DMS114 treated with DMSO at 0.1 percent for 48 hours (cell line): ENCODE measurements at regions not wholly inside any gene's neighbourhood (a gene's known extent, or its start where the extent isn't known, plus 50 kb on each side); places are given as distances from the start of the nearest gene placed in this dataset.

Experiments
- DNase-seq: peaks from one replicate; lab custom pipeline; 2025; ENCODE audit not compliant: unreplicated experiment; lab: John Stamatoyannopoulos, UW

DNA sequence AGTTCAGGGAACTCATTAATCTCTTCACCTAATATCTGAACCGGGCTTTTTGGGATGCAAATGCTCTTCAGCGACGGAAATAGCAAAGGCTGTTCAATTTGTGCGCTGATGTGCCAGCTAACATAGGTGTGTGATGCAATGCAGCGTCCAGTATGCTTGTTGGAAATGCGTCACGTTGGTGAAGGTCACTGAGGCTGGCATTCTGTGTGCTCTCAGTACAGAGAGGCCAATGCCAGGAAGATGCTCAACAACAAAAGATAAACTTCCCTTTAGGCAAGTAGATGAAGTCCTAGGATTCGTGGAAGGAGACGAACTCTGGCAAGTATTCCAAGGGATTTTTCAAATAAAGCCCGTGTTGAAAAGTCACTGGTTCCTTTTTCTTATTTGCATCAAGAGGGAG is 649.5 kb upstream of the MKI67 start:
- no peak for DNase-seq

DNA sequence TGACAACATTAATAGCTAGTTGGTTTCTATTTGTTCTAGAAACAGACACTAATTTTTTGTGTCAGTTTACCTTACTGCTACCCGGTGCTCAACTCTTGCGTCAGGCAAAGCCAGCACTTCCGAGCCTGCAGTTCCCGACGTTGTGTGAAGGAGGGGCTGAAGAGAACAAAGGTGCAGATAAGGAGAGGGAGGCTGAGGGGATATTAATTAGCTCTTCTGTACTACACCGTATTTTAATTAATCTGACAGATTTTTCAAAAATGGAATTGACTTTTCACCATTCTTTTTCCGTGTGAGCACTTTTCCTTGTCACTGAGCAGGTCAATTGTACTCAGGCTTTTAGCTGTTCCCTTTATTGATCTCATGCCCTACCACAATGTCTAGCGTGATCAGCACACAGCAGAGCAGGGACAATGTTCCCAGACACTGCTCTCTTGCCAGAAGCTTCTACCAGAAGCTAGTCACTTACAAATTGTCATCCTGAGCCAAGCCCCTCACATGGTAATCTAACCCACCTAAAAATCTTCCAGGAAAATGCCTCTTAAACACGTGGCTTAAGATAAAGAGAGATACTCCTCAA is 650.5 kb upstream of the MKI67 start:
- DNase-seq = no peak

DNA sequence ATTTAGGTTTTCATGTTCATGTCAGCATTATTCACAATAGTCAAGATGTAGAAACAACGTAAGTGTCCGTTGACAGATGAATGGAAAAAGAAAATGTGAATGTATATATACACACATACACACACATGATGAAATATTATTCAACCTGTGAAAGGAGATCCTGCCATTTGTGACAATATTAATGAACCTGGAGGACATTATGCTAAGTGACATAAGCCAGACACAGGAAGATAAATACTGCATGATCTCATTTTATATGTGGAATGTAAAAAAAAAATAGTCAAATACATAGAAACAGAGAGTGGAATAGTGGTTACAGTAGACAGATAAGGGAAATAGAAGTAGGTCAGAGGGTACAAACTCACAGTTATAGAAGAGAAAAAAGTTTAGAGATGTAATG is 651.1 kb upstream of the MKI67 start:
- no peak for DNase-seq

DNA sequence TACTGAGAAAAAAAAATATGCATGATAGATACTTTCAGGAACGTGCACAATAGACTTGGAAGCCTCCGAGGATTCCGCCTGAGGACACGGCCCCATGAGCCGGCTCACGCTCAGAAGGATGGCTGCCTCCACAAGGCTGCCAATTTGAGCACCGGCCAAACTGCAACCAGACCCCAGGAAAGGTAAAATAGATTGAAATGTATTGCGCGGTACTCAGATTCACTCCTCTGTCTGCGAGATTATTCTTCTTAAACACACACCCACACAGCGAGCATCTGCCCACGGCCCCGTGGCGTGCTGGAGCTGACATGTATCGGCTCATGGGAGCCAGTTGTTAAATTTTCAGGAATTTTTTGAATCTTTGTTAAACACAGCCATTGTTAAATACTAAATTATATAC is 653.2 kb upstream of the MKI67 start:
- DNase-seq = no peak

DNA sequence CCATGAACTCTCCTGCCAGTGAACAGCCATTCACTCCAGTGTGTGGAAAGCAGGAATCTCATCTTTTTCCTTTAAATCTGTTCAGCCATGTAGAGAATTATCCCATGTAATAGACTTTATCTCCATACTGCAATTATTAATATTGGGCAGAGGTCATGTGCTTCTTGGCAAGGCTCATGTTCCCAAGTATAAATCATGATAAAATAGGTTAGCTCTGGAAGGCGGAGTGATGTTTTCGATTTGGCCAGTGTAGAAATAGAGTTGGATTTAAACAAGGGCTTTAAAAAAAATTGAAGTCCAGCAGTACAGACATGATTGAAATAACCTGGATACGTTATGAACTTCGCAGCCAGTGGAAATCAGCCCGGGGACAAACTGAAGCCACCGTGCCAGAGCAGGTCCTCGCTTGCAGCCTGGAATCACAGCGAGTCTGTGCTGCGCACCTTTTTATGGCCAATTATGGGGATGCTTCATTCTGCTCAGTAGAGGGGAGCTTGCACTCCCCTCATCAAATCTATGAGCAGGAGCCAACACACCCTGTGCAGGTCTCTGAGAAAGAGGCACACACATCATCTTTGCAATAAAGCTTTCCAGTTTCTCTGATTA is 654.0 kb upstream of the MKI67 start:
- DNase-seq = no peak

DNA sequence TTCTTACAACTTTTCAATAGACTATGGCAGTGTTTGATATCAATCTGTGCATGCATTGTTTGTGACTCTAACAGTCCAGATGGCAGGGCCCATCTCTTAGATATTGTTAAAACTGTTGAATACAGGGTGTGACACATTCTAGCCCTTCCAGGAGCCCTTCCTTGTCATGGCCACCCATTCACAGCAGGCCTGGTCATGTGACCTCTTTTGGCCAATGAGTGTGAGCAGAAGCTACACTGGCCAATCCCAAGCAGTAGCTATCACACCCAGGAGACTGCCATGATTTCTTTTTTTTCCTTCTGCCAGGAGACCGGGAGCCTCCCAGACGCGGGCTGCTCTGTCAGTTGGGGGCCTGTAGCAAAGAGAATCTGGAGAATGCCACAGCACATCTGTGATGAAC is 655.4 kb upstream of the MKI67 start:
- DNase-seq = no peak

DNA sequence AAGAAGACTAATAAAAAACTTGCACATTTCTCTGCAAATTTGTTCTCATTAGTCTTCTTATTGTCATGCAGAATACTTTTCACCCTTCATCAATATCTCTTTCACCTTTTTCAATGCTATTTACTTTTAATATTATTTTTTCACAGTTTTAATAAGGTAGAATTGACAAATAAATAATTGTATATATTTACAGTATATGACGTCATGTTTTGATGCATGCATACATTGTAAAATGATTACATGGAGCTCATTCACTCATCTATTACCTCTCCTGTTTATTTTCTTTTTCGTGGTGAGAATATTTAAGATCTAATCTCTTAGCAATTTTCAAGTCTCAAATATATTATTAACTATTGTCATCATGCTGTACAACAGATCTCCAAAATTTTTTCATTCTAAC is 658.2 kb upstream of the MKI67 start:
- no peak for DNase-seq

DNA sequence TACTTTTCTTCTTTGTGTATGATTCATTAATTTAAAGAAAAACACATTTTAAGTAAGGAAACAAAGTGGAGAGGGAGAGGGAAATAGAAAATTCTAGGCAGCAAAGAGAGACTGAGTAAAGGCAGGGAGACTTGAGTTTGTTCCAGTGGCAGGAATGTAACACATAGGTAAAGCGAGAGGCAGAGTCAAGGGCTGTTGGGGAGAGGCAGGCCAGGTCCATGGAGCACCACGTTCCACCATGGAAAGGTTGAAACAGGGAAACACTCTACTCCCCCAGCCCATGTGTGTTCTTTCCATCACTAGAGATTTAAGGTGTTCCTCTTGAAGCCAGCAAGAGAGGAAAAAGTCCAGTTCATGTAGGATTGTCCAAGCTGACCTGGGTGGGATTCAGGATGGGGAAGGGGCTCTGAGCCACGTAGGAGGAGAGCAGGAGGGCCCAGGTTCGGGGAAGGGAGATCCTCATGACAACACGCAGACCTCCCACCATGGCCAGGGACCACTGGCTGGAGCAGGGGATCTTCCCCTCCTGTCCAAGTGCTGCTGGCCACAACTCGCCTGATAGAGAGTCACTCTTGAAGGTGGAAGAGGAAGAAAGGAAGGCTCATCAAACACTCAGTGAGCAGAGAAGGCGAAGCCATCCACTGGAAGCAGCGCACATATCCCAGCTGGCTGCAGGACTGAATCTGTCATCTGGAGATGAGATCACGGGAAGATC is 666.4 kb upstream of the MKI67 start:
- no peak for DNase-seq

DNA sequence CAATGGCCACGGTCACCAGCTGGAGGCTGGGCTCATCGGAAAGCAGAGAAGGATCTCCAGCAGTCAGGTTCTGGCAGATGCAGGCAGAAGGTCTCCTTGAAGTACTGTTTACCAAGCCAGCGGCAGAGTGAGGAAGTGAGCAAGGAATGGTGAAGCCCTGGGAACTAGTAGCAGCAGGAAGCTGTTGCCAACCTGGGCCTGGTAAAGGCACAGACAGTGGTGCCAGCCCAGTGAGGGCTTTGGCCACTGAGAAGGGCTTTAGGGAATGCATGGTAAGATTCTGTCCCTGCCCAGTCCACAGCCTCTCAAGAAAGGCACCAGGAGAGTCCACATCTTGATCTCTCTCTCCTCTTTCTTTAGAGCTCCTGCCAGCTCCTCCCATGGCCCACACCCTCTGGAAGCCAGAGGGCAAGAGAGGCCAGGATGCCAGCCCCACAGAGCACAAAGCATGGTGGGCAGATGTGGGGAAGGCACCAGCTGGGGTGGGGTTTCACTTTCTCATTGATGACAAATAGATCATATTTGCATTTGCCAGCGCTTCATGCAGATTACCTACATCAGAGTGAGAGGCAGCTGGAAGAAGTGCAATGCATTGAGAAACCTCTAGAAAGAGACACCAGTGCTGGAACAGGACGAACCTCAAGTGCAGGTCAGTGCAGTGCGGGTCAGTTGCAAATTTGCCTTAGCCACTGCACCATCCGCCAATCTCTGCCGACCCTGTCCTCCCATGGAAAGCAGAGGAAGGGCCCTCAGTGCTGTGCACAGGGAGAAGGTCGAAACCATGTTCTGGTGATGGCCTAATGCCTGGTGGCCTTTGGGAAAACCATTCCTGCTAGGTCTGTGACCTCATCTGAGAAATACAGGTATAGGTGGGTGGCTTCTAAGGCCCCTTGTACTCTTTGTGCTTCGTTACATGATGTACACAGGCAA is 667.8 kb upstream of the MKI67 start:
- DNase-seq = no peak

DNA sequence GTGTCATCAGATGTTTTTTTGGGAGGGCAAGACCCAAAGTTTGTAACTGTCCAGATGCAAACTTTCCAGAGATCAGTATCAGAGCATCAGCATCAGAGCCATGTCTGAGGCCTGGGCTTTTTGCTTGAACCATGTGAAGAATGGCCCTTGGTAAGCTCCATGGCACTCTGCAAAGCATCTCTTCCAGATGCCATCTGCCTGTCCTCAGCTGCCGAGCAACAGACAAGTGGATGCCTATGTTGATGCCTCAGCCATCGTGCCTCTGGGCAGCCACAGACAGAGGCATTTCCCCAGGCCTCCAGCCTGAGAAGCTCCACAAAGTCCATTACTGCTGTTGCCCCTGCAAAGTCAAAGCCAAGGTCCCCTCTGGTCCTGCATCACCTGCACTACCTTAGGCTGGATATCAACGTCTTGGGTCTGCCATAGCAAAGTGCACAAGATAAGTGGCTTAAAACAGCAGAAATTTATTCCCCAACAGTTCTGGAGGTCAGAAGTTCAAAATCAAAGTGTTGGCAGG is 670.2 kb upstream of the MKI67 start:
- DNase-seq = no peak

DNA sequence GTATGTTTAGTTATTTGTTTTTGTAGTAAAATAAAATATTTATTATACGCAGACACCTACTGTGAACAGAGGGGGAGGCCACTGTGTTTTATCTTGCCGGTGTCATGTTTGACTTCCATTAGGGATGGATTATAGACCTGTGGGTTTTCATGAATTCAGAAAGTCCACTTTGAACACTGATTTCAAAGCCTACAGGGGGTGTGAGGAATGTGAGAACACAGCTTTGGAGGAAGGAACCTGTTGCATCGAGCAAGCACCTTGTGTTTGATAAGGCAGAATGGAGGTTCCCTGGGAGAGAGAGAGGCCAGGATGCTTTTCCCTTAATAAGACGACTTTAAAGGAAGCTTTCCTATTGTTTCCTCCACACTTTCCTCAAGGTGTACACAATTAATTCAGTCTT is 665.0 kb upstream of the MGMT start:
- DNase-seq = no peak

DNA sequence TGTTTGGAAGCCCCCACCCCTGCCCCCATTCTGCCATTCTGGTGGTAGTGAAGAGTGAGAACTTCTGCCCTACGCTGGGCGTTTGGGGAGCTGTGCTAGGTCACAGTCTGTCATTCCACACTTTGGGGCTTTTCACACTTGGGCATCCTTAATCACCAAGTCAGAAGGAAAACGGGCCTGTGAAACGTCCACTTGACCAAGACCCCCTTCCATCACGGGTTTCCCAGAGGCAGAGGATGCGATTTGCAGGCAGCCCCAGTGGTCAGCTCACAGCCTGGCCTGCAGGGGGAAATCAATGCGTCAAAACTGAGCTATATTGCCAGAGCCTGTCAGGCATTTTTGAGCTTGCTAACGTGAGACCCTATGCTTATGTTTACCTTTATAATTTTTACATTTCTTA is 663.3 kb upstream of the MGMT start:
- no peak for DNase-seq

DNA sequence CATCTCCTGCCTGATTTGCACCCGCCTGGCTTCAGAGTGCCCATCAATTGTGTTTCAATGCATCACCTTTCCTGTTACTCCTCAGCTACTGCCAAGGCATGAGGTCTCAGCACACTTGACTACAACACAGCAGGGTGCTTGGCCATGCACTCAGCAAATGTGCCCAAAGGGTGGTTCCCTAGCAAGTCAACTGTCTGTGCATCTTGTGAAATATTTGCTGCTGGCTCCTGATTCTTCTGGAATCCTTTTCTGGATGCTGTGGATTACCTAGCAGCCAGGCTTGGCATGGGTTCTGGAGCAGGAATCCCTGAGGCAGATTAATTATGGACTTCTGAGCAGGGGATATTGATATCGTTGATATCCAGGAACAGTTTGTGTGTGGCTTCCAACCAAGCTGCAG is 662.6 kb upstream of the MGMT start:
- no peak for DNase-seq

DNA sequence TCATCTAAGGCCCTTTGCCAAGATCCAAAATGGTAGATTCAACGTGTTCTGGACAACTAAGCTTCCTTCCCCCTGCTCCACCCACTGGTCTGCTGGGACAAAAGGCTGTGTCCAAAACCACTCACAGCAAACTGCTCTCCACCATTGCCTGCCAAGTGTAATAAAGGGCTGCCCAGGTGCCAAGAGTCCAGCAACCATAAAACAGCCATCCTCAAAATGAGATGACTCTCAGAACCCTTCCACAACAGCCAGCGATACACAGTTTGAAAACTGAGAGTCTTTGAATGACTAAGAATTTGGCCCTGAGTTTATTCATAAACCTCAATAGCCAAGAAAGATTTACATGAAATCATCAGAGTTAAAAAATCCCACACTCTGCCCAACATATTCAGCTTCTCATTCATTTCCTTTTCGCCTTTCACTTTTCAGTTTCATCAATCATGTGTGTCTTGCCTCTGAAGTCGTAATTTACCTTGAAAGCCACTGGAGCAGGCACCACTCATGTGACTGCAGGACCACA is 658.1 kb upstream of the MGMT start:
- no peak for DNase-seq

DNA sequence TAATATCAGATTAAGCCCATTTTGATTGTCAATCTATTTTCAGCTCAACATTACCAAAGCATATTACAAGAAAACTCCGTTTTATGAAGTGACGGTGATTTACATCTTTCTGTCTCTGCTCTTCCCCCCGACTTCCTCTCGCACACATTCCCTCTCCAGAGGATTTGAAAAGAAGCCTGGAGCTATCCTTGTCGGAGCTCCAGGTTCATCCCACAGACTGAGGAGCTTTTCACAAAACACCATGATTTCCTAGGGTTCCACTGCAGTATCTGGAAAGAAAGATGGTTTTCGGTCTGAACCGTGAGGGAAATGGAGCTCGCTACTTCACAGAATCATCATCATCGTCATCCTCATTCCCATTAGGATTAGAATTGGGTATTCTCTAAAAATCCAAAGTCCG is 655.5 kb upstream of the MGMT start:
- no peak for DNase-seq

DNA sequence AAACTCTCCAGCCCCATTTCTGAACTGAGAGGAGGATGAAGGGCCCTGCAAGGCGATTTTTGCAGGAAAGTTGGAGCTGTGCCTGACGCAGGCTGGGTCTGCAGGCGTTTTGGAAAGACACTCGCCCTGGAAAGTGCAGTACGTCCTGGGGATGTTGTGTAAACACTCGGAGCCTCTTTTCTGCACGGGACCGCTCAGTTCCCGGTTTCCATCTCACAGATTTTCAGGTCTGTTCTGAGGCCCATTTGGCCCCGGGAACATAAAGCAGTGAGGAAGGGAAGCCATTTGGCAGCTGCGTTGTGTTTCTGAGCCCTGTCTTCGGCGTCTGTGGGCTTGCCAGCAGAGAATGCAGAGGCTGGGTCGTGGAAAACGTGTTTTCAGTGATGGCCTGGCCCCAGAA is 655.0 kb upstream of the MGMT start:
- no peak for DNase-seq

DNA sequence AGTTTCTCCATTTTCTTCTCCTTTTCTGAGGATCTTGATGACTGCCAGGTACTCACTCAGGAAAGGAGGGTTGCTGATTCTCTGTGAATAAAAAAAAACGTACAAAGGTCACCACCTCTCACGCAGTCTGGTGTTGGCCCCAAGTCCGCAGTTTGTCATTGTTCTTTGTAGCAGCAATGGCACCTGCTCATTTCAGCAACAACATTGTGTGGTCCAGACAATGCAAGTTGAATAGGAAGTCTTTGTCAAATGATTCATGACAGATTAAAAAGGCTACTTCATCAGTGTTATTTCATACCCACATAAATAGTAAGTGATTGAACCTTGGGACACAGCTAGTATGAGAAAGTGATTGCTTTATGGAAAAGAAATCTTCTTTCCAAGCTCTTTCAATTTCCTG is 653.5 kb upstream of the MGMT start:
- no peak for DNase-seq

DNA sequence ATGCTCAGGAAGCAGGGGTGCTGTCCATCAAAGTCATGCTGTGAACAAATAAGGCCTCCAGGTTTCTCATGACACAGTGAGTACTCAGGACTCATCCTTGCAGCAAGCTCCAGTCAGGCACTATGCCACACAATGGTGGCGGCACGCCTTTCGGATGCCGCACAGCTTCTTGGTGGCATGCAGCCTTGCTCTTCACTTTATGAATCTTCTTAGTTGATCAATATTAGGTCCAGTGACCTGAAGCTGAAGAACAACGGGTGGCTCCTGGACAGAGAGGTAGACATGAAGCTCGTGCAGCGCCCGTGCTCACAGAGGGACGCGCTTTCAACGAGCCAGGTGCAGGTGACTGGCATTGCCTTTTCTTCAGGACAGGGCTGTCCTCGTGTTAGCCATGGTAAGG is 653.0 kb upstream of the MGMT start:
- no peak for DNase-seq

DNA sequence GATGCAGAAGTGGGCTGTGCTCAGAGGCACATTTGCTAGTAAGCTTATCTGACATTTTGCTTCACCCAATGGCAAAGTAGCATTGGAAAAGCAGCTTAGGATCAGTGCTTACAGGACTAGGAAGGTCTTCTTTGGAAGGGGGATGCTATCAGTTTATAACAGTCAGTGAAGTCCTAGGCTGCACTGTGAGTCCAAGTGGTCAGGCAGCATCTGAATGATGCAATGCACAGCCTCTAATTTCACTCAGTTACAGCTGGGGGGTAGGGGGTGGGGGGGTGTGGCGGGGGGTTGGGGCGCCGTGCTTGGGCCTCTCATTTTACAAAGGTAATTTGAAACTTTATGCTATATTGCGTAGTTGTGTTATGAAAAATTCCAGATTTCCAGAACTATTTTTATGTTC is 652.3 kb upstream of the MGMT start:
- DNase-seq = no peak

DNA sequence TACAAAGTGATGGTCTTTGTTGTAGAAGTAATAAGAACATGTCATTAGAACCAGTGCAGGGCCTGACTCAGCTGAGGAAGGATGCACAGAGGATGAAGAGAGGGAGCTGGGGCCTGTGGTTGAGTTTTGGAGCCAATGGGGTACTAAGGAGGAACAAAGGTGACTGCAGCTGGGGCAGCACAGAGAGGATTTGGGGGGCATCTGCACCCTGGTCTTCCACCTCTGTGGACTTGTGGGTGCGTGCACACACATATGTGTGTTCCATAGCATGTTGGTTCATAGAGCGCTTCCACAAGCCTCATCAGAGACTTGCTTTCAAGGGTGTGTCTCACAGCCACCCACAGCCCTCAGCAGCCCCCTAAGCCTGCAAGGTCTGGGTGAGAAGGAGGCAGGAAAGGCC is 650.3 kb upstream of the MGMT start:
- DNase-seq = no peak

DNA sequence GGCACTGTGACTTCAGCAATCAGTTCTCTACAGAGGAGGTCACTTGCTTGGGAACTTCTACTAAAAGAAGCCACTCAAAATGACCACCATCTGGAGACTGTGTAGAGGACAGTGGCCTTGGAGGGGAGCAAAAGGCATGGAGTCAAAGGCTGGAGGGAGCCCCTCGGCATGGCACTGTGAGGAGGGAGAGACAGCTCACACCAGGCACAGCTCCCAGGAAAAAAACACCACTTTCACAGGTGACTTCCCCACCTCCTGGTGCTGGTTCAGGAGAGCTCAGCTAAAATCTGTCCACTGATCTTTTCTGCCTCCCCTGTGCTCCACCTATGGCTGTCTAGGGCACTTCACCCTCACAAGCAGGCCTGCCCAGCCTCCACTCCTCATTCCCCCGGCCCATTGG is 649.4 kb upstream of the MGMT start:
- no peak for DNase-seq
